ENCODE measurements at regions not wholly inside any gene's neighbourhood (a gene's known extent, or its start where the extent isn't known, plus 50 kb on each side); places are given as distances from the start of the nearest gene placed in this dataset.

DNA sequence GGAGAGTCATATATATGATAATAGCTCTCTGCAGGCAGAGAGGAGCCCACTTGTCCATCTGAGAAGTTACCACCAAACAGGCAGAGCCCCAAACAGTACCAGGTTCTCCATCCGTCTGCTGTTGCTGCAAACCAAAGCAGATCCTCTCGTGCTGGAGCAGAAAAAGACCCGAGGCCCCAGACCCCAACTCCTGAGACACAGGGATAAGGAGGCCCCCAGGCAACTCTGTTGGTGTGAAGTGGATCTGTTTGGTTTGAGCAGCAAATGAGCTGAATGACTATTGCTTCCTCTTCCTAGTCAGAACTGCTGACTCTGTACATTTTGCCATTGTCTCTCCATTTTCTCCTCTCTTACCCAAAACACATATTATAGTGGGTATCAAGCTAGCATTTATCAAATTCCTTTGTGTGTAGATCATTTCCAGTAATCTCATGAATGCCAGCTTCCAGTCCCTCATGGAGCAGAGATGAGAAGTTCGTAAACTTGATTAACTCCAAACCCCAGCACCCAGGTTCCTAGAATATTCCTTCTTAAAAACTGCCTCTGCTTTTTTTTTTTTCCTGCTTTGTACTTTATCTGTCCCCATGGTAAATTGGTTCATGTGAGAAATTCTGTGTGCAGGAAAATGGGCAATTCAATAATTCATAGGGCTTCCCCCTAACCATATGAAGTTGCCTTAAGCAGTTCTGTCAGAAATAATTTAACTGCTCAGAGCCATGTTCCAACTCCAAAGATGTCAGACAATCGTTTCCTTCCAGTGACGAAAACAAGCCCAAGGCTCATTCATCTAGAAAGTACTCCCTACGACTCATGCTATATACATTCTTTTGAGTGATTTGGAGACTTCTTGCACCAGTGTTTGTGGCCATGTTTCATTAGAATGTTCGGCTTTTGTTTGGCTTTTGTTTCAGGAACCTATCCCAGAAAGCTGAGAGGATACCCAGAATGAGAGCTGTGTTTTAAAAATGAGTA is 98.6 kb upstream of the ATXN3L start:
- H3K4me2 ChIP-seq (ENCODE audit: low read length), result peak overlapping the region; percentile 91

DNA sequence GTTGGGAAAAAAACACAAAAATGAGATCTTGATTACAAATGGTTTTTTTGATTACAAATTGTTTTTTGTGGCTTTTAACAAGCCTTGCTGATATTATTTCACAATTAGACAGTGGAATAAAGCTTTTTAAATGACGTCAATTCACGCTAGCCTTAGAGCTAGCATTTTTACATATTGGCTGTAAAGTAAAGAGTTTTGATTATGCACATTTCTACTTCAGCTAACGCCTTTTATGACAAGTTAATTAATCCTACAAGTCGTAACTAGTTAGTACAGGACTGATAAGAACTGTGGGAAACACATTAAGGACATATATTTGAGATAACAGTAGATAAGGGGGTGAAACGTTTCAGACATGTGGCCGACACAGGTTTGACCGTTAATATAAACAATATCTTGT is 95.7 kb upstream of the ATXN3L start:
- Histone ChIP-seq H3K9me3 (ENCODE audit: control insufficient read depth, insufficient read depth, low read length) (no peaks in the 10 kb centered on the region), H3K4me1 (ENCODE audit: control insufficient read depth, low read length) (peaks cover 62% of the 10 kb centered on the region), H3K9me2 (replicated peaks; ENCODE audit: control insufficient read depth, low read length) (no peaks in the 10 kb centered on the region), H3K4me2 (ENCODE audit: low read length) (peak overlapping the region; percentile 91; the same call in 1 of the 2 replicates), H3F3A (ENCODE audit: control insufficient read depth, insufficient read depth) (no peaks in the 10 kb centered on the region; the same call in 1 of the 2 replicates), H3K27me3 (ENCODE audit: control insufficient read depth, low read length) (no peaks in the 10 kb centered on the region), H3K27ac (ENCODE audit: low read depth, low read length) (0 out of 2 replicates have a peak overlapping the region, but pooled peaks have one; percentile 24), H3K79me2 (ENCODE audit: control insufficient read depth, low read length) (peaks cover 7% of the 10 kb centered on the region; the same call in 1 of the 2 replicates), H3K4me3 (ENCODE audit: low read length) (no peak overlapping the region), H4K20me1 (ENCODE audit: control insufficient read depth, insufficient read depth, low read depth, low read length) (no peaks in the 10 kb centered on the region), H3K36me3 (ENCODE audit: control insufficient read depth, low read length) (no peaks in the 10 kb centered on the region)
- no peak for TF ChIP-seq EZH2phosphoT487 (IDR thresholded peaks at IDR 0.05; ENCODE audit: borderline replicate concordance, low read length)
- TF ChIP-seq, protein P1, sequence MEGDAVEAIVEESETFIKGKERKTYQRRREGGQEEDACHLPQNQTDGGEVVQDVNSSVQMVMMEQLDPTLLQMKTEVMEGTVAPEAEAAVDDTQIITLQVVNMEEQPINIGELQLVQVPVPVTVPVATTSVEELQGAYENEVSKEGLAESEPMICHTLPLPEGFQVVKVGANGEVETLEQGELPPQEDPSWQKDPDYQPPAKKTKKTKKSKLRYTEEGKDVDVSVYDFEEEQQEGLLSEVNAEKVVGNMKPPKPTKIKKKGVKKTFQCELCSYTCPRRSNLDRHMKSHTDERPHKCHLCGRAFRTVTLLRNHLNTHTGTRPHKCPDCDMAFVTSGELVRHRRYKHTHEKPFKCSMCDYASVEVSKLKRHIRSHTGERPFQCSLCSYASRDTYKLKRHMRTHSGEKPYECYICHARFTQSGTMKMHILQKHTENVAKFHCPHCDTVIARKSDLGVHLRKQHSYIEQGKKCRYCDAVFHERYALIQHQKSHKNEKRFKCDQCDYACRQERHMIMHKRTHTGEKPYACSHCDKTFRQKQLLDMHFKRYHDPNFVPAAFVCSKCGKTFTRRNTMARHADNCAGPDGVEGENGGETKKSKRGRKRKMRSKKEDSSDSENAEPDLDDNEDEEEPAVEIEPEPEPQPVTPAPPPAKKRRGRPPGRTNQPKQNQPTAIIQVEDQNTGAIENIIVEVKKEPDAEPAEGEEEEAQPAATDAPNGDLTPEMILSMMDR (IDR thresholded peaks at IDR 0.05; ENCODE audit: low read depth, low read length, poor library complexity, severe bottlenecking), result no peak

More for the DNA sequence above, 98.6 kb upstream of the ATXN3L start:
- H3K9me3 ChIP-seq (ENCODE audit: control insufficient read depth, insufficient read depth, low read length), result no peaks in the 10 kb centered on the region
- H3F3A ChIP-seq (ENCODE audit: control insufficient read depth, insufficient read depth), result no peaks in the 10 kb centered on the region; the same call in 1 of the 2 replicates
- H3K9me2 ChIP-seq (replicated peaks; ENCODE audit: control insufficient read depth, low read length), result no peaks in the 10 kb centered on the region
- H4K20me1 ChIP-seq (ENCODE audit: control insufficient read depth, insufficient read depth, low read depth, low read length), result no peaks in the 10 kb centered on the region
- no peaks in the 10 kb centered on the region for H3K36me3 ChIP-seq (ENCODE audit: control insufficient read depth, low read length)
- peak overlapping the region; percentile 91 for H3K27ac ChIP-seq (ENCODE audit: low read depth, low read length)
- no peaks in the 10 kb centered on the region for H3K27me3 ChIP-seq (ENCODE audit: control insufficient read depth, low read length)
- H3K4me1 ChIP-seq (ENCODE audit: control insufficient read depth, low read length), result peaks cover 88% of the 10 kb centered on the region
- TF ChIP-seq, protein P1 (IDR thresholded peaks at IDR 0.05; ENCODE audit: low read depth, low read length, poor library complexity, severe bottlenecking), result no peak
- TF ChIP-seq EZH2phosphoT487 (IDR thresholded peaks at IDR 0.05; ENCODE audit: borderline replicate concordance, low read length), result no peak
- peaks cover 7% of the 10 kb centered on the region; the same call in 1 of the 2 replicates for H3K79me2 ChIP-seq (ENCODE audit: control insufficient read depth, low read length)
- peak overlapping the region; percentile 79 for H3K4me3 ChIP-seq (ENCODE audit: low read length)

GRCh38 chrX:13414006-13414647 is 94.3 kb upstream of the ATXN3L start:
- Histone ChIP-seq H3K79me2 (ENCODE audit: control insufficient read depth, low read length) (peaks cover 7% of the 10 kb centered on the region; the same call in 1 of the 2 replicates), H3K9me2 (replicated peaks; ENCODE audit: control insufficient read depth, low read length) (no peaks in the 10 kb centered on the region), H4K20me1 (ENCODE audit: control insufficient read depth, insufficient read depth, low read depth, low read length) (no peaks in the 10 kb centered on the region), H3K36me3 (ENCODE audit: control insufficient read depth, low read length) (no peaks in the 10 kb centered on the region), H3K9me3 (ENCODE audit: control insufficient read depth, insufficient read depth, low read length) (no peaks in the 10 kb centered on the region), H3K4me1 (ENCODE audit: control insufficient read depth, low read length) (peaks cover 49% of the 10 kb centered on the region), H3F3A (ENCODE audit: control insufficient read depth, insufficient read depth) (no peaks in the 10 kb centered on the region; the same call in 1 of the 2 replicates), H3K27ac (ENCODE audit: low read depth, low read length) (no peak overlapping the region), H3K4me2 (ENCODE audit: low read length) (no peak overlapping the region), H3K4me3 (ENCODE audit: low read length) (no peak overlapping the region), H3K27me3 (ENCODE audit: control insufficient read depth, low read length) (no peaks in the 10 kb centered on the region)
- TF ChIP-seq, protein P1 (IDR thresholded peaks at IDR 0.05; ENCODE audit: low read depth, low read length, poor library complexity, severe bottlenecking), result no peak
- no peak for TF ChIP-seq EZH2phosphoT487 (IDR thresholded peaks at IDR 0.05; ENCODE audit: borderline replicate concordance, low read length)
